OCI-LY3 (cell line): ENCODE measurements at regions not wholly inside any gene's neighbourhood (a gene's known extent, or its start where the extent isn't known, plus 50 kb on each side); places are given as distances from the start of the nearest gene placed in this dataset.

Experiments used
- H2AFZ ChIP-seq: fragments of 200-600, 300-600 bp; shearing (Covaris generic); 2 replicates; pipeline ENCODE4 v1.6.0; 2014; ENCODE audit warnings: antibody characterized with exemption, low read depth, low read length
- H3K27ac ChIP-seq: fragments of 200-600, 300-600 bp; sonication (generic); 2 replicates; pipeline ENCODE4 v1.5.1; 2014; ENCODE audit warnings: mild to moderate bottlenecking, low read length, moderate library complexity, mixed read lengths
- H3K27me3 ChIP-seq: fragments of 200-600, 300-600 bp; sonication (generic); 2 replicates; pipeline ENCODE4 v1.6.1; 2014; ENCODE audit warnings: low read depth, low read length, mixed read lengths
- H3K36me3 ChIP-seq: fragments of 200-600, 300-600 bp; sonication (generic); replicated peaks from 2 replicates; pipeline ENCODE3; 2014; ENCODE audit warnings: low read depth, low read length, mixed read lengths
- H3K4me1 ChIP-seq: fragments of 300-600, 200-600 bp; sonication (generic); 2 replicates; pipeline ENCODE4 v1.6.1; 2014; ENCODE audit warnings: low read length, mixed read lengths
- H3K4me2 ChIP-seq: fragments of 200-600, 300-600 bp; sonication (generic); 2 replicates; pipeline ENCODE4 v1.6.1; 2014; ENCODE audit warnings: low read length, mixed read lengths
- H3K4me3 ChIP-seq: fragments of 300-600, 200-600 bp; sonication (generic); 2 replicates; pipeline ENCODE4 v1.5.1; 2014; ENCODE audit warnings: antibody characterized with exemption, mild to moderate bottlenecking, low read length, moderate library complexity
- H3K79me2 ChIP-seq: fragments of 300-600, 200-600 bp; shearing (Covaris generic); 2 replicates; pipeline ENCODE4 v1.6.1; 2014; ENCODE audit warnings: mild to moderate bottlenecking, low read length, mixed read lengths
- H3K9ac ChIP-seq: fragments of 300-600, 200-600 bp; shearing (Covaris generic); 2 replicates; pipeline ENCODE4 v1.6.0; 2014; ENCODE audit warnings: mild to moderate bottlenecking, low read length, moderate library complexity
- H3K9me3 ChIP-seq: fragments of 200-600, 300-600 bp; shearing (Covaris generic); 2 replicates; pipeline ENCODE4 v1.6.1; 2014; ENCODE audit warnings: low read length, mixed read lengths; ENCODE audit not compliant: insufficient read depth
- H4K20me1 ChIP-seq: fragments of 200-600, 300-600 bp; sonication (generic); 2 replicates; pipeline ENCODE4 v1.6.1; 2016; ENCODE audit warnings: low read length, mixed read lengths; ENCODE audit not compliant: insufficient read depth
- EZH2phosphoT487 ChIP-seq: fragments of 200-600 bp; shearing (Covaris generic); IDR thresholded peaks from 2 replicates; pipeline ENCODE4 v1.6.1; 2018; ENCODE audit warnings: antibody characterized with exemption, mixed run types, low read depth
- TF ChIP-seq, protein P1 (sequence below): fragments of 200-600, 300-600 bp; sonication (generic); IDR thresholded peaks from 2 replicates; pipeline ENCODE4 v1.5.1; 2014; ENCODE audit warnings: antibody characterized with exemption, low read length, low read depth

- Histone ChIP-seq H4K20me1 (no peaks in the 10 kb centered on the region), H3K4me3 (no peak overlapping the region), H3K4me1 (no peaks in the 10 kb centered on the region), H3K27me3 (no peaks in the 10 kb centered on the region), H3K4me2 (no peak overlapping the region), H3K36me3 (no peaks in the 10 kb centered on the region), H2AFZ (no peak overlapping the region), H3K9ac (no peak overlapping the region), H3K79me2 (no peaks in the 10 kb centered on the region), H3K27ac (no peak overlapping the region), H3K9me3 (no peaks in the 10 kb centered on the region)
- TF ChIP-seq, protein P1, sequence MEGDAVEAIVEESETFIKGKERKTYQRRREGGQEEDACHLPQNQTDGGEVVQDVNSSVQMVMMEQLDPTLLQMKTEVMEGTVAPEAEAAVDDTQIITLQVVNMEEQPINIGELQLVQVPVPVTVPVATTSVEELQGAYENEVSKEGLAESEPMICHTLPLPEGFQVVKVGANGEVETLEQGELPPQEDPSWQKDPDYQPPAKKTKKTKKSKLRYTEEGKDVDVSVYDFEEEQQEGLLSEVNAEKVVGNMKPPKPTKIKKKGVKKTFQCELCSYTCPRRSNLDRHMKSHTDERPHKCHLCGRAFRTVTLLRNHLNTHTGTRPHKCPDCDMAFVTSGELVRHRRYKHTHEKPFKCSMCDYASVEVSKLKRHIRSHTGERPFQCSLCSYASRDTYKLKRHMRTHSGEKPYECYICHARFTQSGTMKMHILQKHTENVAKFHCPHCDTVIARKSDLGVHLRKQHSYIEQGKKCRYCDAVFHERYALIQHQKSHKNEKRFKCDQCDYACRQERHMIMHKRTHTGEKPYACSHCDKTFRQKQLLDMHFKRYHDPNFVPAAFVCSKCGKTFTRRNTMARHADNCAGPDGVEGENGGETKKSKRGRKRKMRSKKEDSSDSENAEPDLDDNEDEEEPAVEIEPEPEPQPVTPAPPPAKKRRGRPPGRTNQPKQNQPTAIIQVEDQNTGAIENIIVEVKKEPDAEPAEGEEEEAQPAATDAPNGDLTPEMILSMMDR: no peak
- TF ChIP-seq EZH2phosphoT487: no peak
Observed at GRCh38 chr5:165057145-165057544, 1551.7 kb downstream of the MAT2B start.

DNA sequence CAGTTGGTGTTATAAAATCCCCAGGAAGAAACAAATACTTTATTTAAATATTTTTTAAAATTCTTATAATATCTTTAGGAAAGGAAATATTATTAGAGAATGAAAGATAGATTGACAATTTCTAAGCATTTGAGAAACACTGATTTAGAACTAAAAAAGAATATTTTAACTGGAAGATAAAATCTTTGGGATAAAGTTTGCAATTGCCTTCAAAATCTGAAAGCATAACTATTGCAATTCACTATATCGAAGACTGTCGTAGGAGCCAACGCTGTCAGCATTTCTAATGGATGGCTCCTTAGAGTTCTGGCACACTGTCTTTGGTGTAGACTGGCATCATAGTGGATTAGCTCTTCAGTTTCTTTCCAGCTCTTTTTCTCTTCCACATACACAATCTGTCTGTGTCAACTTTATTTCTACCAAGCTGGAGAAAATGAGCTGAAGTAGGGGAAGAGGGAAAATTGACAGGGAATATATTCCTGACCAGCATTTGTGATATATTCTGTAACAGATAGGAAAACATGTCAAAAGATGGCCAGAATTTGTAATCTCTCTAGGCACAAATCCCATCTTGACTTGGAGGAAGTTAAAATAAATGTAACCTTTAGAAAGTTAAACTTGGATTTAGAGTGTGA is 1561.4 kb downstream of the MAT2B start:
- Histone ChIP-seq H3K4me1 (no peaks in the 10 kb centered on the region), H2AFZ (no peak overlapping the region), H3K9ac (no peak overlapping the region), H3K27ac (no peak overlapping the region), H3K4me2 (no peak overlapping the region), H3K27me3 (no peaks in the 10 kb centered on the region), H3K9me3 (no peaks in the 10 kb centered on the region), H4K20me1 (no peaks in the 10 kb centered on the region), H3K79me2 (no peaks in the 10 kb centered on the region), H3K4me3 (no peak overlapping the region), H3K36me3 (no peaks in the 10 kb centered on the region)
- TF ChIP-seq, protein P1: no peak
- no peak for TF ChIP-seq EZH2phosphoT487

GRCh38 chr5:165076686-165077085 is 1571.3 kb downstream of the MAT2B start:
- Histone ChIP-seq H3K9me3 (no peaks in the 10 kb centered on the region), H3K4me3 (no peak overlapping the region), H3K27ac (no peak overlapping the region), H3K9ac (no peak overlapping the region), H3K27me3 (no peaks in the 10 kb centered on the region), H4K20me1 (no peaks in the 10 kb centered on the region), H3K4me1 (no peaks in the 10 kb centered on the region), H3K36me3 (no peaks in the 10 kb centered on the region), H3K4me2 (no peak overlapping the region), H2AFZ (no peak overlapping the region), H3K79me2 (no peaks in the 10 kb centered on the region)
- no peak for TF ChIP-seq EZH2phosphoT487
- TF ChIP-seq, protein P1: no peak

- no peaks in the 10 kb centered on the region for H3K9me3 ChIP-seq
- no peak overlapping the region for H3K4me2 ChIP-seq
- H3K4me1 ChIP-seq: no peaks in the 10 kb centered on the region
- no peak overlapping the region for H2AFZ ChIP-seq
- no peak overlapping the region for H3K27ac ChIP-seq
- no peak overlapping the region for H3K4me3 ChIP-seq
- H4K20me1 ChIP-seq: no peaks in the 10 kb centered on the region
- no peak for TF ChIP-seq EZH2phosphoT487
- TF ChIP-seq, protein P1: no peak
- no peak overlapping the region for H3K9ac ChIP-seq
- no peaks in the 10 kb centered on the region for H3K79me2 ChIP-seq
- no peaks in the 10 kb centered on the region for H3K27me3 ChIP-seq
- no peaks in the 10 kb centered on the region for H3K36me3 ChIP-seq
Observed at GRCh38 chr5:165079389-165079788, 1574.0 kb downstream of the MAT2B start.
